BJ (cell line): ENCODE measurements at regions not wholly inside any gene's neighbourhood (a gene's known extent, or its start where the extent isn't known, plus 50 kb on each side); places are given as distances from the start of the nearest gene placed in this dataset.
"Not testable (repeated sequence)": the region's sequence is repeated elsewhere in the genome, so short reads cannot be mapped to it uniquely, and the experiment has no call there.

Experiments used
- CTCF ChIA-PET: fragments of 350-600 bp; formaldehyde crosslinking; extraction: SDS; loops from one replicate; lab custom pipeline; 2021; ENCODE audit warnings: antibody characterized with exemption, inconsistent platforms; lab: Yijun Ruan, JAX
- POLR2A ChIA-PET: fragments of 300-600 bp; sonication (Branson Sonifier 250); formaldehyde crosslinking; extraction: SDS; loops from one replicate; lab custom pipeline; 2021; ENCODE audit warnings: antibody characterized with exemption; lab: Charles Lee
- DNase-seq: peaks from one replicate; pipeline ENCODE4 v3.0.0-alpha.2; 2011; ENCODE audit warnings: low read depth
- H3K27me3 ChIP-seq: 2 replicates; pipeline ENCODE4 v1.6.0; 2011; ENCODE audit warnings: low read length; ENCODE audit not compliant: control insufficient read depth, insufficient read depth
- H3K36me3 ChIP-seq: 2 replicates; pipeline ENCODE4 v1.5.1; 2011; ENCODE audit warnings: low read length; ENCODE audit not compliant: control insufficient read depth, insufficient read depth
- H3K4me3 ChIP-seq: 2 replicates; pipeline ENCODE4 v1.5.1; 2011; ENCODE audit warnings: low read depth, mild to moderate bottlenecking, control low read depth, low read length
- TF ChIP-seq, protein P1 (sequence below): IDR thresholded peaks from 2 replicates; pipeline ENCODE4 v1.5.1; 2011; ENCODE audit warnings: low read depth, mild to moderate bottlenecking, control low read depth, inconsistent platforms, low read length, moderate library complexity; ENCODE audit not compliant: insufficient read depth

GRCh38 chrX:15017491-15017890 is 144.3 kb downstream of the MOSPD2 start:
- ChIA-PET POLR2A (no interaction called here), CTCF (no interaction called here)
- DNase-seq: no peak
- TF ChIP-seq, protein P1, sequence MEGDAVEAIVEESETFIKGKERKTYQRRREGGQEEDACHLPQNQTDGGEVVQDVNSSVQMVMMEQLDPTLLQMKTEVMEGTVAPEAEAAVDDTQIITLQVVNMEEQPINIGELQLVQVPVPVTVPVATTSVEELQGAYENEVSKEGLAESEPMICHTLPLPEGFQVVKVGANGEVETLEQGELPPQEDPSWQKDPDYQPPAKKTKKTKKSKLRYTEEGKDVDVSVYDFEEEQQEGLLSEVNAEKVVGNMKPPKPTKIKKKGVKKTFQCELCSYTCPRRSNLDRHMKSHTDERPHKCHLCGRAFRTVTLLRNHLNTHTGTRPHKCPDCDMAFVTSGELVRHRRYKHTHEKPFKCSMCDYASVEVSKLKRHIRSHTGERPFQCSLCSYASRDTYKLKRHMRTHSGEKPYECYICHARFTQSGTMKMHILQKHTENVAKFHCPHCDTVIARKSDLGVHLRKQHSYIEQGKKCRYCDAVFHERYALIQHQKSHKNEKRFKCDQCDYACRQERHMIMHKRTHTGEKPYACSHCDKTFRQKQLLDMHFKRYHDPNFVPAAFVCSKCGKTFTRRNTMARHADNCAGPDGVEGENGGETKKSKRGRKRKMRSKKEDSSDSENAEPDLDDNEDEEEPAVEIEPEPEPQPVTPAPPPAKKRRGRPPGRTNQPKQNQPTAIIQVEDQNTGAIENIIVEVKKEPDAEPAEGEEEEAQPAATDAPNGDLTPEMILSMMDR: no peak
- no peaks in the 10 kb centered on the region for H3K36me3 ChIP-seq
- no peak overlapping the region for H3K4me3 ChIP-seq
- no peaks in the 10 kb centered on the region for H3K27me3 ChIP-seq

DNA sequence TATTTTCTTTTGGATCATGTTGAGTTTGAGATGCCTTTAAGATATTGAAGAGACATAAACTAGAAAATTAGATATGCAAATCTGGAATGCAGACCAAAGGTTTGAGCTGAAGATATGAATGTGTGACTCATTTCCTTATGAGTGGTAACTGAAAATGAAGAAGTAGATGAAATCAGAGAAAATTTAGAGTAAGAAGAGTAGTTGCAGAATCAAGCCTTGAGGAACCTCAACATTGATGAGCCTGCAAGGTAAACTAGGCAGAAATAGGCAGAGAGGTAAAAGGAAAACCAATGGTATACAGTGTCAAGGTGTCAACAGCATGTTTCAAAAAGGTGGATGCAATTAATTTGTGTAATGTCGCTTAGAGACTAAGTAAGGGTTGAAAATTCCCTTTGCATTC is 142.8 kb downstream of the MOSPD2 start:
- Histone ChIP-seq H3K36me3 (no peaks in the 10 kb centered on the region), H3K4me3 (no peak overlapping the region), H3K27me3 (no peaks in the 10 kb centered on the region)
- POLR2A ChIA-PET: no interaction called here
- TF ChIP-seq, protein P1: no peak
- no peak for DNase-seq
- CTCF ChIA-PET: no interaction called here

DNA sequence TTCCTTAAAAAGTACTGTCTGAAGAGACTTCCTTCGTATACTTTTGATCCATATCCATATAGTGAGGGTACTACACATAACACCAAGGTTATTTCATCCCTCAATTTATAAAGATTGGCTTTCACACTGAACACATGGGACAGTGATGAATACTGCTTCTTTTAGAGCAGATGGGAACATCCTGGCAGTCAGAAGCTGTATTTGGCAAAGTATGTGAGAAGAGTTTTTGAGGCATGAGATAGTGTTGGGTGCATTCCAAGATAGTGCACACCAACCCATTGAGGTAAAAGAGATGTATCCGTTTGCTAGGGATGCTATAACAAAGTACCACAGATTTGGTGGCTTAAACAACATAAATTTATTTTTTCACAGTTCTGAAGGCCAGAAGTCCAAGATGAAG is 141.1 kb downstream of the MOSPD2 start:
- TF ChIP-seq, protein P1: no peak
- ChIA-PET POLR2A (no interaction called here), CTCF (no interaction called here)

GRCh38 chrX:15013461-15013860 is 140.2 kb downstream of the MOSPD2 start:
- no peaks in the 10 kb centered on the region for H3K36me3 ChIP-seq
- TF ChIP-seq, protein P1: no peak
- DNase-seq: no peak
- ChIA-PET CTCF (no interaction called here), POLR2A (no interaction called here)
- H3K27me3 ChIP-seq: no peaks in the 10 kb centered on the region
- no peak overlapping the region for H3K4me3 ChIP-seq

More for the DNA sequence above, 141.1 kb downstream of the MOSPD2 start:
- no peak overlapping the region for H3K4me3 ChIP-seq
- no peaks in the 10 kb centered on the region for H3K27me3 ChIP-seq
- no peak for DNase-seq
- no peaks in the 10 kb centered on the region for H3K36me3 ChIP-seq

DNA sequence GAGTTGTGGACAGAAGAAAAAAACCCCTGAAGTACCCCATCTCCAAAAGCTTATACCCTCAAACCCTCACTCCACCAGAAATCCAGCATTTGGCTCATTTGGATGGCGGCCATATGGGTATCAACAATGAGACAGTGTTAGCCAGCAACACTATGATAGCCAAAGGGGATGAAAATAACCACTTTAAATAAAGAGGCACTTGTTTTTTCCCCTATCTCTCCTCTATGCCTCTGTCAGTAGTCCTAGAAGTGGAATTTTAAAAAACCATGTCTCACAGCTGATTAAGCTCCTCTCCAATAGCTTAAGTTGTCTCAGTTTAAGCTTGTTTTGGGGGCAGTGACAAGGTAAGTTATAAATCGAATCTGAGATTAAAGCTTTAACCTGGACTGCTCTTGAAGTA is 124.0 kb downstream of the MOSPD2 start:
- TF ChIP-seq, protein P1: no peak
- Histone ChIP-seq H3K4me3 (no peak overlapping the region), H3K36me3 (no peaks in the 10 kb centered on the region), H3K27me3 (no peaks in the 10 kb centered on the region)
- no peak for DNase-seq
- POLR2A ChIA-PET: no interaction called here
- CTCF ChIA-PET: no interaction called here

DNA sequence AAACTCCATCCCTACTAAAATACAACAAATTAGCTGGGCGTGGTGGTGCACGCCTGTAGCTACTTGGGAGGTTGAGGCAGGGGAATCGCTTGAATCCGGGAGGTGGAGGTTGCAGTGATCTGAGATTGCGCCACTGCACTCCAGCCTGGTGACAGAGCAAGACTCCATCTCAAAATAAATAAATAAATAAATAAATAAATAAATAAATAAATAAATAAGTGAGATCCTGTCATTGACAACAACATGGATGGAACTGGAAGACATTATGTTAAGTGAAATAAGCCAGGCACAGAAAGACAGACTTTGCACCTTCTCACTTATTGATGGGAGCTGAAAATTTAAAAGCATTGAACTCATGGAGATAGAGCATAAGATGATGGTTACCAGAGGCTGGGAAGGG is 111.2 kb downstream of the MOSPD2 start:
- H3K27me3 ChIP-seq, CTCF ChIA-PET, DNase-seq, H3K36me3 ChIP-seq, POLR2A ChIA-PET, H3K4me3 ChIP-seq: not testable (repeated sequence)
